ENCODE measurements at regions not wholly inside any gene's neighbourhood (a gene's known extent, or its start where the extent isn't known, plus 50 kb on each side); places are given as distances from the start of the nearest gene placed in this dataset.
"Not testable (repeated sequence)": the region's sequence is repeated elsewhere in the genome, so short reads cannot be mapped to it uniquely, and the experiment has no call there.

GRCh38 chr3:5710718-5711117, 523.2 kb downstream of the EDEM1 start:
- Histone ChIP-seq H4K20me1 (ENCODE audit: insufficient read depth) (no peaks in the 10 kb centered on the region), H3K4me2 (ENCODE audit: low read length) (no peak overlapping the region), H3K27ac (ENCODE audit: low read length) (no peak overlapping the region), H3K79me2 (replicated peaks; ENCODE audit: insufficient read depth, low read length) (no peaks in the 10 kb centered on the region), H3K27me3 (ENCODE audit: insufficient read depth, low read depth, low read length) (no peaks in the 10 kb centered on the region), H3K36me3 (ENCODE audit: insufficient read depth, low read length) (no peaks in the 10 kb centered on the region), H3K4me3 (ENCODE audit: low read length) (no peak overlapping the region), H3K9me2 (ENCODE audit: insufficient read depth, low read length) (no peaks in the 10 kb centered on the region), H3F3A (ENCODE audit: insufficient read depth, low read length, poor library complexity, severe bottlenecking) (no peaks in the 10 kb centered on the region), H3K9ac (ENCODE audit: low read length) (no peak overlapping the region), H2AFZ (ENCODE audit: low read depth, low read length) (no peak overlapping the region), H3K9me3 (ENCODE audit: low read length) (no peaks in the 10 kb centered on the region)
- TF ChIP-seq, protein P1, sequence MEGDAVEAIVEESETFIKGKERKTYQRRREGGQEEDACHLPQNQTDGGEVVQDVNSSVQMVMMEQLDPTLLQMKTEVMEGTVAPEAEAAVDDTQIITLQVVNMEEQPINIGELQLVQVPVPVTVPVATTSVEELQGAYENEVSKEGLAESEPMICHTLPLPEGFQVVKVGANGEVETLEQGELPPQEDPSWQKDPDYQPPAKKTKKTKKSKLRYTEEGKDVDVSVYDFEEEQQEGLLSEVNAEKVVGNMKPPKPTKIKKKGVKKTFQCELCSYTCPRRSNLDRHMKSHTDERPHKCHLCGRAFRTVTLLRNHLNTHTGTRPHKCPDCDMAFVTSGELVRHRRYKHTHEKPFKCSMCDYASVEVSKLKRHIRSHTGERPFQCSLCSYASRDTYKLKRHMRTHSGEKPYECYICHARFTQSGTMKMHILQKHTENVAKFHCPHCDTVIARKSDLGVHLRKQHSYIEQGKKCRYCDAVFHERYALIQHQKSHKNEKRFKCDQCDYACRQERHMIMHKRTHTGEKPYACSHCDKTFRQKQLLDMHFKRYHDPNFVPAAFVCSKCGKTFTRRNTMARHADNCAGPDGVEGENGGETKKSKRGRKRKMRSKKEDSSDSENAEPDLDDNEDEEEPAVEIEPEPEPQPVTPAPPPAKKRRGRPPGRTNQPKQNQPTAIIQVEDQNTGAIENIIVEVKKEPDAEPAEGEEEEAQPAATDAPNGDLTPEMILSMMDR (IDR thresholded peaks at IDR 0.05; ENCODE audit: poor library complexity, severe bottlenecking) = no peak
- TF ChIP-seq TAF1 (IDR thresholded peaks at IDR 0.05; ENCODE audit: low read depth) (no peak), RAD21 (conservative IDR thresholded peaks at IDR 0.05) (no peak), MXI1 (conservative IDR thresholded peaks at IDR 0.05; ENCODE audit: poor library complexity, severe bottlenecking) (no peak), POLR2AphosphoS5 (IDR thresholded peaks at IDR 0.05) (no peak), EP300 (conservative IDR thresholded peaks at IDR 0.05; ENCODE audit: poor library complexity, severe bottlenecking) (no peak), EZH2 (IDR thresholded peaks at IDR 0.05; ENCODE audit: borderline replicate concordance, insufficient read depth, low read length, poor library complexity, severe bottlenecking) (no peak), SMC3 (conservative IDR thresholded peaks at IDR 0.05; ENCODE audit: poor library complexity) (no peak)
- TF ChIP-seq, protein P2, sequence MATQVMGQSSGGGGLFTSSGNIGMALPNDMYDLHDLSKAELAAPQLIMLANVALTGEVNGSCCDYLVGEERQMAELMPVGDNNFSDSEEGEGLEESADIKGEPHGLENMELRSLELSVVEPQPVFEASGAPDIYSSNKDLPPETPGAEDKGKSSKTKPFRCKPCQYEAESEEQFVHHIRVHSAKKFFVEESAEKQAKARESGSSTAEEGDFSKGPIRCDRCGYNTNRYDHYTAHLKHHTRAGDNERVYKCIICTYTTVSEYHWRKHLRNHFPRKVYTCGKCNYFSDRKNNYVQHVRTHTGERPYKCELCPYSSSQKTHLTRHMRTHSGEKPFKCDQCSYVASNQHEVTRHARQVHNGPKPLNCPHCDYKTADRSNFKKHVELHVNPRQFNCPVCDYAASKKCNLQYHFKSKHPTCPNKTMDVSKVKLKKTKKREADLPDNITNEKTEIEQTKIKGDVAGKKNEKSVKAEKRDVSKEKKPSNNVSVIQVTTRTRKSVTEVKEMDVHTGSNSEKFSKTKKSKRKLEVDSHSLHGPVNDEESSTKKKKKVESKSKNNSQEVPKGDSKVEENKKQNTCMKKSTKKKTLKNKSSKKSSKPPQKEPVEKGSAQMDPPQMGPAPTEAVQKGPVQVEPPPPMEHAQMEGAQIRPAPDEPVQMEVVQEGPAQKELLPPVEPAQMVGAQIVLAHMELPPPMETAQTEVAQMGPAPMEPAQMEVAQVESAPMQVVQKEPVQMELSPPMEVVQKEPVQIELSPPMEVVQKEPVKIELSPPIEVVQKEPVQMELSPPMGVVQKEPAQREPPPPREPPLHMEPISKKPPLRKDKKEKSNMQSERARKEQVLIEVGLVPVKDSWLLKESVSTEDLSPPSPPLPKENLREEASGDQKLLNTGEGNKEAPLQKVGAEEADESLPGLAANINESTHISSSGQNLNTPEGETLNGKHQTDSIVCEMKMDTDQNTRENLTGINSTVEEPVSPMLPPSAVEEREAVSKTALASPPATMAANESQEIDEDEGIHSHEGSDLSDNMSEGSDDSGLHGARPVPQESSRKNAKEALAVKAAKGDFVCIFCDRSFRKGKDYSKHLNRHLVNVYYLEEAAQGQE (IDR thresholded peaks at IDR 0.05; ENCODE audit: borderline replicate concordance) = no peak

DNA sequence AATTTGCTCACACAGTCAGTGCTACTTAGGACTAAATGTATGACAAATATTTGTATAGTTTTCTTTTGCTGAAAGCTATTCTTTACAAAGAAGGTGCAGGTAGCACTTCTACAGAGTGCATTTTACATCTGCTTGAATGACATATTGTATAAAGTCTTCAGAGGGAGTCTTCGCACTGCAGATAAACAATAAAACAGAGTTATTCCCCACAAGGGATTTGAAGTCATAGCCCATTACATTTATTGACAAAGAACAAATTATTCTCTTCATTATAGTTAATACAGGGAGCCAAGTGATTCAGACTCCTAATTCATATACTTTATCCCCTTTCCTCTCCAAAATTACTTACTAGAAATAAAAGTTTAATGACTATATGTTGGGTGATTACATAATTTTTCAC, 529.7 kb downstream of the EDEM1 start:
- Histone ChIP-seq H3F3A (ENCODE audit: insufficient read depth, low read length, poor library complexity, severe bottlenecking) (no peaks in the 10 kb centered on the region), H3K27ac (ENCODE audit: low read length) (no peak overlapping the region), H3K4me3 (ENCODE audit: low read length) (no peak overlapping the region), H3K36me3 (ENCODE audit: insufficient read depth, low read length) (no peaks in the 10 kb centered on the region), H3K4me2 (ENCODE audit: low read length) (no peak overlapping the region), H3K9me2 (ENCODE audit: insufficient read depth, low read length) (no peaks in the 10 kb centered on the region), H2AFZ (ENCODE audit: low read depth, low read length) (no peak overlapping the region), H3K27me3 (ENCODE audit: insufficient read depth, low read depth, low read length) (no peaks in the 10 kb centered on the region), H3K9me3 (ENCODE audit: low read length) (no peaks in the 10 kb centered on the region), H3K9ac (ENCODE audit: low read length) (no peak overlapping the region), H3K79me2 (replicated peaks; ENCODE audit: insufficient read depth, low read length) (no peaks in the 10 kb centered on the region), H4K20me1 (ENCODE audit: insufficient read depth) (no peaks in the 10 kb centered on the region)
- no peak for TF ChIP-seq SMC3 (conservative IDR thresholded peaks at IDR 0.05; ENCODE audit: poor library complexity)
- no peak for TF ChIP-seq RAD21 (conservative IDR thresholded peaks at IDR 0.05)
- TF ChIP-seq, protein P1 (IDR thresholded peaks at IDR 0.05; ENCODE audit: poor library complexity, severe bottlenecking) = no peak
- TF ChIP-seq TAF1 (IDR thresholded peaks at IDR 0.05; ENCODE audit: low read depth) = no peak
- TF ChIP-seq MXI1 (conservative IDR thresholded peaks at IDR 0.05; ENCODE audit: poor library complexity, severe bottlenecking) = no peak
- TF ChIP-seq, protein P2 (IDR thresholded peaks at IDR 0.05; ENCODE audit: borderline replicate concordance) = no peak
- TF ChIP-seq EZH2 (IDR thresholded peaks at IDR 0.05; ENCODE audit: borderline replicate concordance, insufficient read depth, low read length, poor library complexity, severe bottlenecking) = no peak
- no peak for TF ChIP-seq EP300 (conservative IDR thresholded peaks at IDR 0.05; ENCODE audit: poor library complexity, severe bottlenecking)
- no peak for TF ChIP-seq POLR2AphosphoS5 (IDR thresholded peaks at IDR 0.05)

GRCh38 chr3:5719668-5720067, 532.2 kb downstream of the EDEM1 start:
- not testable (repeated sequence) for H3F3A ChIP-seq (ENCODE audit: insufficient read depth, low read length, poor library complexity, severe bottlenecking); H3K27ac ChIP-seq (ENCODE audit: low read length); H3K27me3 ChIP-seq (ENCODE audit: insufficient read depth, low read depth, low read length); H3K9me2 ChIP-seq (ENCODE audit: insufficient read depth, low read length); H3K9ac ChIP-seq (ENCODE audit: low read length); H3K9me3 ChIP-seq (ENCODE audit: low read length); H3K4me2 ChIP-seq (ENCODE audit: low read length); H2AFZ ChIP-seq (ENCODE audit: low read depth, low read length); H3K4me3 ChIP-seq (ENCODE audit: low read length); H3K36me3 ChIP-seq (ENCODE audit: insufficient read depth, low read length); H3K79me2 ChIP-seq (replicated peaks; ENCODE audit: insufficient read depth, low read length); H4K20me1 ChIP-seq (ENCODE audit: insufficient read depth)
